OCI-LY3 (cell line): ENCODE measurements at regions not wholly inside any gene's neighbourhood (a gene's known extent, or its start where the extent isn't known, plus 50 kb on each side); places are given as distances from the start of the nearest gene placed in this dataset.

ENCODE experiments used
- EZH2phosphoT487 ChIP-seq: fragments of 200-600 bp; shearing (Covaris generic); IDR thresholded peaks from 2 replicates; pipeline ENCODE4 v1.6.1; 2018; ENCODE audit warnings: antibody characterized with exemption, mixed run types, low read depth
- TF ChIP-seq, protein P1 (sequence below): fragments of 200-600, 300-600 bp; sonication (generic); IDR thresholded peaks from 2 replicates; pipeline ENCODE4 v1.5.1; 2014; ENCODE audit warnings: antibody characterized with exemption, low read length, low read depth

DNA sequence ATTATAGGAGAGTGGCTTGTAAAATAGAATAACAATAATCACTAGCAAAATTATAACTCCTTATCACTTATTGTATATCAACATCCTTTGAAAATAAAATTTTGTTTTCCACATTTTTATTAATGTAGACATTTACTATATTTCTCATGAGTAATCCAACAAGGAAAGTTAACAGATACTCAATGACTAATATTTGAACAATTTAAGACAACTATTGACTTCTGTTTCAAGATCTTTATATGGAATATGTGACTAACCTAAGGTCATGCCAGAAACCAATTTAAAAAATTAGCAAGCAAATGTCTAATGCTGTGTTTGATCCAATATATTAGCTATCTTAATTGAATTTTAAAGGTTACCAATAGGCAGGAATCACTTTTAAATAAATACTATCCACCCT is 638.5 kb upstream of the FLRT2 start:
- TF ChIP-seq, protein P1, sequence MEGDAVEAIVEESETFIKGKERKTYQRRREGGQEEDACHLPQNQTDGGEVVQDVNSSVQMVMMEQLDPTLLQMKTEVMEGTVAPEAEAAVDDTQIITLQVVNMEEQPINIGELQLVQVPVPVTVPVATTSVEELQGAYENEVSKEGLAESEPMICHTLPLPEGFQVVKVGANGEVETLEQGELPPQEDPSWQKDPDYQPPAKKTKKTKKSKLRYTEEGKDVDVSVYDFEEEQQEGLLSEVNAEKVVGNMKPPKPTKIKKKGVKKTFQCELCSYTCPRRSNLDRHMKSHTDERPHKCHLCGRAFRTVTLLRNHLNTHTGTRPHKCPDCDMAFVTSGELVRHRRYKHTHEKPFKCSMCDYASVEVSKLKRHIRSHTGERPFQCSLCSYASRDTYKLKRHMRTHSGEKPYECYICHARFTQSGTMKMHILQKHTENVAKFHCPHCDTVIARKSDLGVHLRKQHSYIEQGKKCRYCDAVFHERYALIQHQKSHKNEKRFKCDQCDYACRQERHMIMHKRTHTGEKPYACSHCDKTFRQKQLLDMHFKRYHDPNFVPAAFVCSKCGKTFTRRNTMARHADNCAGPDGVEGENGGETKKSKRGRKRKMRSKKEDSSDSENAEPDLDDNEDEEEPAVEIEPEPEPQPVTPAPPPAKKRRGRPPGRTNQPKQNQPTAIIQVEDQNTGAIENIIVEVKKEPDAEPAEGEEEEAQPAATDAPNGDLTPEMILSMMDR, result no peak
- TF ChIP-seq EZH2phosphoT487, result no peak
